Ishikawa (cell line): ENCODE measurements at regions not wholly inside any gene's neighbourhood (a gene's known extent, or its start where the extent isn't known, plus 50 kb on each side); places are given as distances from the start of the nearest gene placed in this dataset.

Experiments used
- CEBPB ChIP-seq: IDR thresholded peaks from 2 replicates; pipeline ENCODE4 v1.6.1; 2012
- CREB1 ChIP-seq: IDR thresholded peaks from 2 replicates; pipeline ENCODE4 v1.6.1; 2012; ENCODE audit warnings: low read depth
- EGR1 ChIP-seq: IDR thresholded peaks from 2 replicates; pipeline ENCODE4 v1.6.1; 2012
- EP300 ChIP-seq: IDR thresholded peaks from 2 replicates; pipeline ENCODE4 v1.6.1; 2012; ENCODE audit warnings: borderline replicate concordance
- FOXM1 ChIP-seq: IDR thresholded peaks from 2 replicates; pipeline ENCODE4 v1.6.1; 2012; ENCODE audit warnings: low read depth, borderline replicate concordance
- NFIC ChIP-seq: IDR thresholded peaks from 2 replicates; pipeline ENCODE4 v1.6.1; 2012
- RAD21 ChIP-seq: IDR thresholded peaks from 2 replicates; pipeline ENCODE4 v1.6.1; 2012; ENCODE audit warnings: low read depth
- TAF1 ChIP-seq: IDR thresholded peaks from 2 replicates; pipeline ENCODE4 v1.6.1; 2012; ENCODE audit warnings: low read depth, mild to moderate bottlenecking
- TCF12 ChIP-seq: IDR thresholded peaks from 2 replicates; pipeline ENCODE4 v1.6.1; 2012; ENCODE audit warnings: low read depth
- TEAD4 ChIP-seq: IDR thresholded peaks from 2 replicates; pipeline ENCODE4 v1.6.1; 2012
- YY1 ChIP-seq: IDR thresholded peaks from 2 replicates; pipeline ENCODE4 v1.6.1; 2012; ENCODE audit warnings: low read depth
- TF ChIP-seq, protein P1 (sequence below): IDR thresholded peaks from 2 replicates; pipeline ENCODE4 v1.6.1; 2012; ENCODE audit warnings: low read depth, mild to moderate bottlenecking
- TF ChIP-seq, protein P2 (sequence below): IDR thresholded peaks from 2 replicates; pipeline ENCODE4 v1.6.1; 2012

GRCh38 chr3:177307826-177308225, 110.5 kb upstream of the TBL1XR1 start:
- TF ChIP-seq, protein P1, sequence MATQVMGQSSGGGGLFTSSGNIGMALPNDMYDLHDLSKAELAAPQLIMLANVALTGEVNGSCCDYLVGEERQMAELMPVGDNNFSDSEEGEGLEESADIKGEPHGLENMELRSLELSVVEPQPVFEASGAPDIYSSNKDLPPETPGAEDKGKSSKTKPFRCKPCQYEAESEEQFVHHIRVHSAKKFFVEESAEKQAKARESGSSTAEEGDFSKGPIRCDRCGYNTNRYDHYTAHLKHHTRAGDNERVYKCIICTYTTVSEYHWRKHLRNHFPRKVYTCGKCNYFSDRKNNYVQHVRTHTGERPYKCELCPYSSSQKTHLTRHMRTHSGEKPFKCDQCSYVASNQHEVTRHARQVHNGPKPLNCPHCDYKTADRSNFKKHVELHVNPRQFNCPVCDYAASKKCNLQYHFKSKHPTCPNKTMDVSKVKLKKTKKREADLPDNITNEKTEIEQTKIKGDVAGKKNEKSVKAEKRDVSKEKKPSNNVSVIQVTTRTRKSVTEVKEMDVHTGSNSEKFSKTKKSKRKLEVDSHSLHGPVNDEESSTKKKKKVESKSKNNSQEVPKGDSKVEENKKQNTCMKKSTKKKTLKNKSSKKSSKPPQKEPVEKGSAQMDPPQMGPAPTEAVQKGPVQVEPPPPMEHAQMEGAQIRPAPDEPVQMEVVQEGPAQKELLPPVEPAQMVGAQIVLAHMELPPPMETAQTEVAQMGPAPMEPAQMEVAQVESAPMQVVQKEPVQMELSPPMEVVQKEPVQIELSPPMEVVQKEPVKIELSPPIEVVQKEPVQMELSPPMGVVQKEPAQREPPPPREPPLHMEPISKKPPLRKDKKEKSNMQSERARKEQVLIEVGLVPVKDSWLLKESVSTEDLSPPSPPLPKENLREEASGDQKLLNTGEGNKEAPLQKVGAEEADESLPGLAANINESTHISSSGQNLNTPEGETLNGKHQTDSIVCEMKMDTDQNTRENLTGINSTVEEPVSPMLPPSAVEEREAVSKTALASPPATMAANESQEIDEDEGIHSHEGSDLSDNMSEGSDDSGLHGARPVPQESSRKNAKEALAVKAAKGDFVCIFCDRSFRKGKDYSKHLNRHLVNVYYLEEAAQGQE, result no peak
- no peak for TF ChIP-seq RAD21
- no peak for TF ChIP-seq CREB1
- no peak for TF ChIP-seq YY1
- TF ChIP-seq TAF1, result no peak
- no peak for TF ChIP-seq TCF12
- TF ChIP-seq EP300, result no peak
- TF ChIP-seq CEBPB, result no peak
- TF ChIP-seq EGR1, result no peak
- TF ChIP-seq TEAD4, result no peak
- TF ChIP-seq, protein P2, sequence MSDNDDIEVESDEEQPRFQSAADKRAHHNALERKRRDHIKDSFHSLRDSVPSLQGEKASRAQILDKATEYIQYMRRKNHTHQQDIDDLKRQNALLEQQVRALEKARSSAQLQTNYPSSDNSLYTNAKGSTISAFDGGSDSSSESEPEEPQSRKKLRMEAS, result no peak
- no peak for TF ChIP-seq FOXM1
- TF ChIP-seq NFIC, result no peak
